Neuronal stem cell (in vitro differentiated cells): ENCODE measurements at regions not wholly inside any gene's neighbourhood (a gene's known extent, or its start where the extent isn't known, plus 50 kb on each side); places are given as distances from the start of the nearest gene placed in this dataset.

ENCODE experiments used
- DNase-seq: peaks from one replicate; pipeline ENCODE4 v3.0.0-alpha.2; 2013; ENCODE audit warnings: low spot score
- H2AFZ ChIP-seq: one replicate; pipeline ENCODE4 v1.6.1; 2013; ENCODE audit warnings: mild to moderate bottlenecking, low read length, inconsistent platforms
- H2AK5ac ChIP-seq: 2 replicates; pipeline ENCODE4 v1.6.1; 2013; ENCODE audit warnings: low read depth, mild to moderate bottlenecking, inconsistent platforms, low read length, moderate library complexity, mixed read lengths
- H2BK120ac ChIP-seq: 2 replicates; pipeline ENCODE4 v1.6.1; 2013; ENCODE audit warnings: low read depth, mild to moderate bottlenecking, inconsistent platforms, low read length, moderate library complexity, mixed read lengths
- H2BK12ac ChIP-seq: one replicate; pipeline ENCODE4 v1.6.1; 2013; ENCODE audit warnings: low read length, inconsistent platforms
- H2BK15ac ChIP-seq: 2 replicates; pipeline ENCODE4 v1.6.1; 2013; ENCODE audit warnings: mild to moderate bottlenecking, low read length, inconsistent platforms, mixed read lengths
- H2BK5ac ChIP-seq: one replicate; pipeline ENCODE4 v1.6.1; 2013; ENCODE audit warnings: inconsistent platforms, mild to moderate bottlenecking, low read length, moderate library complexity
- H3K14ac ChIP-seq: one replicate; pipeline ENCODE4 v1.6.1; 2013; ENCODE audit warnings: low read length, inconsistent platforms
- H3K18ac ChIP-seq: 2 replicates; pipeline ENCODE4 v1.6.1; 2013; ENCODE audit warnings: low read length, inconsistent platforms
- H3K23ac ChIP-seq: 2 replicates; pipeline ENCODE4 v1.6.1; 2013; ENCODE audit warnings: low read depth, mild to moderate bottlenecking, mixed read lengths, low read length, inconsistent platforms; ENCODE audit not compliant: poor library complexity
- H3K27ac ChIP-seq: replicated peaks from 3 replicates; pipeline ENCODE4 v1.5.1; 2013; ENCODE audit warnings: low read length, inconsistent platforms
- H3K27me3 ChIP-seq, 3 experiments: 2 replicates each; pipeline ENCODE4 v1.6.1; 2013; ENCODE audit warnings: low read length in 3 of 3, mild to moderate bottlenecking in 2 of 3, inconsistent platforms in 1 of 3, low read depth in 1 of 3, mixed read lengths in 1 of 3, moderate library complexity in 1 of 3; ENCODE audit not compliant: control insufficient read depth in 3 of 3, insufficient read depth in 3 of 3
- H3K36me3 ChIP-seq, 2 donors: replicated peaks in 1 of 2; 2 replicates each; pipeline ENCODE4 v1.6.1; 2013; ENCODE audit warnings: low read length in 2 of 2; ENCODE audit not compliant: control insufficient read depth in 2 of 2, insufficient read depth in 2 of 2
- H3K4ac ChIP-seq: 2 replicates; pipeline ENCODE4 v1.6.1; 2013; ENCODE audit warnings: inconsistent platforms, mild to moderate bottlenecking, low read length, moderate library complexity
- H3K4me1 ChIP-seq, 2 donors: 1 replicate in 1 of 2; 2 replicates in 1 of 2; pipeline ENCODE4 v1.6.1; 2013; ENCODE audit warnings: low read length in 2 of 2, low read depth in 1 of 2; ENCODE audit not compliant: control insufficient read depth in 2 of 2, insufficient read depth in 1 of 2
- H3K4me2 ChIP-seq: one replicate; pipeline ENCODE4 v1.6.1; 2013; ENCODE audit warnings: mild to moderate bottlenecking, low read length, inconsistent platforms; ENCODE audit not compliant: insufficient read depth, poor library complexity, severe bottlenecking
- H3K4me3 ChIP-seq, 2 donors: 2 replicates each; pipeline ENCODE4 v1.5.1; 2013; ENCODE audit warnings: low read length in 2 of 2, mild to moderate bottlenecking in 2 of 2, inconsistent platforms in 1 of 2, moderate library complexity in 1 of 2
- H3K79me1 ChIP-seq: one replicate; pipeline ENCODE4 v1.6.1; 2013; ENCODE audit warnings: low read depth, mild to moderate bottlenecking, inconsistent platforms, low read length, moderate library complexity
- H3K9ac ChIP-seq: one replicate; pipeline ENCODE4 v1.6.1; 2013; ENCODE audit warnings: mild to moderate bottlenecking, low read depth, low read length, inconsistent platforms; ENCODE audit not compliant: poor library complexity
- H3K9me3 ChIP-seq, 2 donors: replicated peaks in 1 of 2; 2 replicates each; pipeline versions ENCODE3 to v1.6.1; 2013; ENCODE audit warnings: low read length in 2 of 2, mild to moderate bottlenecking in 2 of 2, inconsistent platforms in 1 of 2, low read depth in 1 of 2, mixed read lengths in 1 of 2, moderate library complexity in 1 of 2; ENCODE audit not compliant: control insufficient read depth in 2 of 2, insufficient read depth in 1 of 2
- H4K8ac ChIP-seq: one replicate; pipeline ENCODE4 v1.6.1; 2013; ENCODE audit warnings: low read depth, mild to moderate bottlenecking, inconsistent platforms, low read length, moderate library complexity
- H4K91ac ChIP-seq: one replicate; pipeline ENCODE4 v1.6.1; 2013; ENCODE audit warnings: low read length, low read depth, mild to moderate bottlenecking, inconsistent platforms; ENCODE audit not compliant: poor library complexity
- WGBS, 2 donors: extraction: QIAGEN DNeasy Blood & Tissue Kit; methylation state at CpG; one replicate each; pipeline ENCODE4 v1.1.7; 2013; ENCODE audit warnings: missing lambda C conversion rate in 2 of 2, mixed read lengths in 1 of 2; ENCODE audit not compliant: insufficient read length in 2 of 2, insufficient replicate concordance in 1 of 2; ENCODE audit errors: extremely low coverage in 2 of 2; 5-methylcytosine and 5-hydroxymethylcytosine counted together

DNA sequence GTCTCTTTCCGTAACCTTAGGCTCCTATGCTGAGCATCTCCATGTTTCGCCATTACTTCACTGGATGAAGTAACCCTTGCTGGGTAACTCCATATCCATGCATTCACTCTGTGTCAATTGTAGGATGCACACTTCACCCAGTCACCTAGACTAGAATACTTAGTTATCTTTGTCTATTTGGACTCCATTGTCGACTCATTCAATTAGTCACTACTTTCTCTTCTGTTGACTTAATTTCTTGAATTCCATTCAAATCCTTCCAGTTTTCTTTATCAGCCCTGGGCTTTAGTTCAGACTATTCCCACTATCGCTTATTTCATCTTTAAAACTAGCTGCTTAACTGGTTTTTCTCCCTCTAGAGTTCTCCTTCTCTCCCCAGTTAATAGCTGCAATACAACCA, 111.3 kb upstream of the TNS3 start:
- Histone ChIP-seq H2AFZ (no peak overlapping the region), H2BK120ac (no peak overlapping the region), H2BK12ac (no peak overlapping the region), H2BK5ac (no peak overlapping the region), H3K4ac (no peak overlapping the region), H2BK15ac (no peak overlapping the region), H3K27me3 (no peaks in the 10 kb centered on the region), H3K4me1 (peaks cover 6 to 8% of the 10 kb centered on the region in 2 donors), H3K4me2 (no peak overlapping the region), H3K18ac (no peak overlapping the region), H3K79me1 (no peaks in the 10 kb centered on the region), H3K36me3 (no peaks in the 10 kb centered on the region), H3K14ac (no peak overlapping the region), H3K9me3 (no peaks in the 10 kb centered on the region), H4K8ac (no peak overlapping the region), H3K27ac (no peak overlapping the region), H3K23ac (no peak overlapping the region), H2AK5ac (no peak overlapping the region), H3K9ac (no peak overlapping the region), H4K91ac (no peak overlapping the region), H3K4me3 (no peak overlapping the region)
- DNase-seq: no peak
- WGBS, 2 donors: no CpG with 5 or more reads among the region's 4 CpGs

DNA sequence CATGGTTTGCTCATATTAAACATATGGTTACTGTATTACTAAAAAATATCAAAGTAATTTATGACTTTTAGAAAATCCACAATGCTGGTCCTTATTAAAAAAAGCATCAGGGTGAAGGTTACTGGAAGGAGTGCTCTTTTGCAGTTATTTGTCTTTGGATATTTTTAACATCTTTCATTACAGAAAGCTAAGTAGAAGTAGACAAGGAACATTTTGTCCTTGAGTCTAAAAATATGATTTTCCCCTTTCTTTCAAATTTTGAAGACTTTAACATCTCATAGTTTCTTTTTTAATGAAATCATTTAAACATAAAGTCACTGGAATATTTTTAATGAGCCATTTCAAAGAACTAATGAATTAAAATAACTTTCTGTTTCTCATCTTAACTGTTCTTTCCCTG, 110.1 kb upstream of the TNS3 start:
- Histone ChIP-seq H3K14ac (no peak overlapping the region), H2AK5ac (no peak overlapping the region), H3K4me3 (no peak overlapping the region), H3K36me3 (no peaks in the 10 kb centered on the region), H2BK5ac (no peak overlapping the region), H3K4me1 (peaks cover 4 to 8% of the 10 kb centered on the region in 2 donors), H4K91ac (no peak overlapping the region), H3K4me2 (no peak overlapping the region), H3K23ac (no peak overlapping the region), H2BK15ac (no peak overlapping the region), H4K8ac (no peak overlapping the region), H2BK120ac (no peak overlapping the region), H3K79me1 (no peaks in the 10 kb centered on the region), H3K18ac (no peak overlapping the region), H3K27me3 (no peaks in the 10 kb centered on the region), H2BK12ac (no peak overlapping the region), H3K9ac (no peak overlapping the region), H3K4ac (no peak overlapping the region), H2AFZ (no peak overlapping the region), H3K27ac (no peak overlapping the region), H3K9me3 (no peaks in the 10 kb centered on the region)
- no peak for DNase-seq

DNA sequence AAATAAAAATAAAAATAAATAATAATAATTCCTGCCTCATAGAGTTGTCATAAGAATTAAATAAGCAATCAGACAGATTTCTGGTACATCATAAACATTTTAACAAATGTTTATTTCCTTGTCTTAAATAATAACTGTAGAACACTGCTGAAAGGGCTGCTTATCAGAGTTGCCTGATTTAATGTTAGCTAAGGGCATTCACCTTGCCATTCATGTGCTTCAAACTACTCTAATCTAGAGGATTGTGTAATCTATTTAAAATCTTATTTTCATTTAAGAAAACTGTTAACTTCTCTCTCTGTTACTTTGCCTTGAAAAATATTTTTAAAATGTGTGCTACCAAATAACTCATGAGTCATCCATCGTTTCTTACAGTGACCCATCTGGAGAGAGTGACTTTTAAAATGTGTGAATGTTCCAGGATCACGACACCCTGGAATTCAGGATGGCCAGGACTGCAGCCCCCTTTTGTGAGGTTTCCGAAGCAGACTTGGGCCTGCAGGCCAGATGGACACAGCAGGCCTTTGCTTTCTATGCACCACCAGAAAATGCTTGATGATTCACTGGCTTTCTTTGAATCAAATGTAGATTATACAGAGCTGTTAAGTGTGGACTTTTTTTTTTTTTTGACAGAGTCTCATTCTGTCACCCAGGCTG, 109.1 kb upstream of the TNS3 start:
- no peak overlapping the region for H4K91ac ChIP-seq
- H4K8ac ChIP-seq: no peak overlapping the region
- no peaks in the 10 kb centered on the region for H3K36me3 ChIP-seq
- WGBS, 2 donors: no CpG with 5 or more reads among the region's 3 CpGs
- H3K4ac ChIP-seq: no peak overlapping the region
- no peak overlapping the region for H2BK5ac ChIP-seq
- no peak overlapping the region for H3K4me2 ChIP-seq
- H2AFZ ChIP-seq: peak overlapping the region; percentile 79
- no peak overlapping the region for H3K9ac ChIP-seq
- no peak overlapping the region for H2BK15ac ChIP-seq
- peaks cover 4 to 8% of the 10 kb centered on the region in 2 donors for H3K4me1 ChIP-seq
- H3K27ac ChIP-seq: no peak overlapping the region
- no peaks in the 10 kb centered on the region for H3K9me3 ChIP-seq
- no peak overlapping the region for H2AK5ac ChIP-seq
- no peak for DNase-seq
- no peak overlapping the region for H3K23ac ChIP-seq
- H2BK12ac ChIP-seq: no peak overlapping the region
- no peaks in the 10 kb centered on the region for H3K27me3 ChIP-seq
- no peaks in the 10 kb centered on the region for H3K79me1 ChIP-seq
- H3K14ac ChIP-seq: no peak overlapping the region
- H2BK120ac ChIP-seq: no peak overlapping the region
- no peak overlapping the region for H3K4me3 ChIP-seq
- no peak overlapping the region for H3K18ac ChIP-seq

DNA sequence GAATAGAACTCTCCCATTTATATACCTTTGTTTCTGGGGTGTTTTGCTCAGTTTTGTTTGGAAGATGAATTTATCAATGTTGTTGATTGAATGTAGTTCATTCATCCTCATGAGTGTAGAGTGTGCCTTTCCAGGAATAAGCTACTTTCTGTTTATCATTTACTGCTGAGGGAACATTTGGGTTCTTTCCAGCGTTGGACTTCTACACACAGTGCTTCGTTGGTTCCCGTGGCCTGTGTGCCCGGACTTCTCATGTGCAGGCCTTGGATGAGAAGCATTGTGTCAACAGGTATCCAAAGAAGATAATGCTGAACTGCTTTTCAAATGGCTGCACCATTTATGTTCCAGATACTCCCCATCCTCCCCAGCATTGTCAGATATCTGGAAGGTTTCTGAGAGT, 107.6 kb upstream of the TNS3 start:
- Histone ChIP-seq H2BK15ac (no peak overlapping the region), H3K18ac (peak overlapping the region; percentile 72), H4K91ac (no peak overlapping the region), H3K4me3 (no peak overlapping the region), H3K4ac (no peak overlapping the region), H3K9ac (no peak overlapping the region), H3K4me1 (peaks cover 4 to 8% of the 10 kb centered on the region in 2 donors), H2AK5ac (no peak overlapping the region), H2BK12ac (no peak overlapping the region), H4K8ac (no peak overlapping the region), H3K27ac (no peak overlapping the region), H2BK5ac (no peak overlapping the region), H3K23ac (no peak overlapping the region), H3K36me3 (no peaks in the 10 kb centered on the region), H3K4me2 (no peak overlapping the region), H3K79me1 (no peaks in the 10 kb centered on the region), H3K9me3 (no peaks in the 10 kb centered on the region), H3K14ac (no peak overlapping the region), H3K27me3 (no peaks in the 10 kb centered on the region), H2AFZ (no peak overlapping the region), H2BK120ac (no peak overlapping the region)
- no peak for DNase-seq
- no CpG with 5 or more reads among the region's 4 CpGs for WGBS, 2 donors
